ENCODE measurements at regions not wholly inside any gene's neighbourhood (a gene's known extent, or its start where the extent isn't known, plus 50 kb on each side); places are given as distances from the start of the nearest gene placed in this dataset.
"Not testable (repeated sequence)": the region's sequence is repeated elsewhere in the genome, so short reads cannot be mapped to it uniquely, and the experiment has no call there.

- no CpG with 5 or more reads among the region's 1 CpG for WGBS (ENCODE audit: insufficient coverage, insufficient read length)
- Histone ChIP-seq H3K27ac (ENCODE audit: low read length) (no peak overlapping the region), H3K27me3 (ENCODE audit: control insufficient read depth, insufficient read depth, low read length) (no peaks in the 10 kb centered on the region), H3K4me3 (ENCODE audit: low read length) (no peak overlapping the region), H3K9me3 (ENCODE audit: control insufficient read depth, insufficient read depth, low read length) (no peaks in the 10 kb centered on the region), H3K36me3 (ENCODE audit: control insufficient read depth, insufficient read depth, low read length) (no peaks in the 10 kb centered on the region), H3K4me1 (ENCODE audit: control insufficient read depth, insufficient read depth, low read length) (0 out of 2 replicates have a peak, but pooled peaks cover 2% of the 10 kb centered on the region)
- DNase-seq (ENCODE audit: low read depth, low spot score) = no peak
These were observed 120.2 kb upstream of the MBNL1 start for GRCh38 chr3:152148579-152148978.

GRCh38 chr3:152149832-152150231 lies 118.9 kb upstream of the MBNL1 start:
- H3K36me3 ChIP-seq (ENCODE audit: control insufficient read depth, insufficient read depth, low read length) = no peaks in the 10 kb centered on the region
- H3K27ac ChIP-seq (ENCODE audit: low read length) = no peak overlapping the region
- no peak overlapping the region for H3K4me3 ChIP-seq (ENCODE audit: low read length)
- no CpG with 5 or more reads among the region's 1 CpG for WGBS (ENCODE audit: insufficient coverage, insufficient read length)
- 0 out of 2 replicates have a peak, but pooled peaks cover 2% of the 10 kb centered on the region for H3K4me1 ChIP-seq (ENCODE audit: control insufficient read depth, insufficient read depth, low read length)
- H3K27me3 ChIP-seq (ENCODE audit: control insufficient read depth, insufficient read depth, low read length) = no peaks in the 10 kb centered on the region
- no peak for DNase-seq (ENCODE audit: low read depth, low spot score)
- no peaks in the 10 kb centered on the region for H3K9me3 ChIP-seq (ENCODE audit: control insufficient read depth, insufficient read depth, low read length)

- DNase-seq (ENCODE audit: low read depth, low spot score) = no peak
These were observed 117.4 kb upstream of the MBNL1 start for GRCh38 chr3:152151216-152151876.

GRCh38 chr3:152151877-152152765 lies 116.6 kb upstream of the MBNL1 start:
- H3K27me3 ChIP-seq (ENCODE audit: control insufficient read depth, insufficient read depth, low read length); H3K27ac ChIP-seq (ENCODE audit: low read length); DNase-seq (ENCODE audit: low read depth, low spot score); H3K4me1 ChIP-seq (ENCODE audit: control insufficient read depth, insufficient read depth, low read length); H3K36me3 ChIP-seq (ENCODE audit: control insufficient read depth, insufficient read depth, low read length); H3K9me3 ChIP-seq (ENCODE audit: control insufficient read depth, insufficient read depth, low read length); H3K4me3 ChIP-seq (ENCODE audit: low read length): not testable (repeated sequence)
- WGBS (ENCODE audit: insufficient coverage, insufficient read length) = no CpG with 5 or more reads among the region's 42 CpGs

More at GRCh38 chr3:152151216-152151876, 117.4 kb upstream of the MBNL1 start:
- Histone ChIP-seq H3K27ac (ENCODE audit: low read length) (no peak overlapping the region), H3K9me3 (ENCODE audit: control insufficient read depth, insufficient read depth, low read length) (no peaks in the 10 kb centered on the region), H3K36me3 (ENCODE audit: control insufficient read depth, insufficient read depth, low read length) (no peaks in the 10 kb centered on the region), H3K27me3 (ENCODE audit: control insufficient read depth, insufficient read depth, low read length) (no peaks in the 10 kb centered on the region), H3K4me1 (ENCODE audit: control insufficient read depth, insufficient read depth, low read length) (0 out of 2 replicates have a peak, but pooled peaks cover 2% of the 10 kb centered on the region), H3K4me3 (ENCODE audit: low read length) (no peak overlapping the region)
- WGBS (ENCODE audit: insufficient coverage, insufficient read length) = no CpG with 5 or more reads among the region's 8 CpGs

DNA sequence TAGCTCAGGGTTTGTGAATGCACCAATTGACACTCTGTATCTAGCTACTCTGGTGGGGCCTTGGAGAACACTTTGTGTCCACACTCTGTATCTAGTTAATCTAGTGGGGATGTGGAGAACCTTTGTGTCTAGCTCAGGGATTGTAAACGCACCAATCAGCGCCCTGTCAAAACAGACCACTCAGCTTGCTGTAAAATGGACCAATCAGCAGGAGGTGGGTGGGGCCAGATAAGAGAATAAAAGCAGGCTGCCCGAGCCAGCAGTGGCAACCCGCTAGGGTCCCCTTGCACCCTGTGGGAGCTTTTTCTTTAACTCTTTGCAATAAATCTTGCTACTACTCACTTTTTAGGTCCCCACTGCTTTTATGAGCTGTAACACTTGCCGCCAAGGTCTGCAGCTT lies 115.6 kb upstream of the MBNL1 start:
- not testable (repeated sequence) for H3K36me3 ChIP-seq (ENCODE audit: control insufficient read depth, insufficient read depth, low read length); H3K4me1 ChIP-seq (ENCODE audit: control insufficient read depth, insufficient read depth, low read length); H3K9me3 ChIP-seq (ENCODE audit: control insufficient read depth, insufficient read depth, low read length); H3K27me3 ChIP-seq (ENCODE audit: control insufficient read depth, insufficient read depth, low read length); DNase-seq (ENCODE audit: low read depth, low spot score); H3K27ac ChIP-seq (ENCODE audit: low read length); H3K4me3 ChIP-seq (ENCODE audit: low read length)
- WGBS (ENCODE audit: insufficient coverage, insufficient read length) = no CpG with 5 or more reads among the region's 5 CpGs

DNA sequence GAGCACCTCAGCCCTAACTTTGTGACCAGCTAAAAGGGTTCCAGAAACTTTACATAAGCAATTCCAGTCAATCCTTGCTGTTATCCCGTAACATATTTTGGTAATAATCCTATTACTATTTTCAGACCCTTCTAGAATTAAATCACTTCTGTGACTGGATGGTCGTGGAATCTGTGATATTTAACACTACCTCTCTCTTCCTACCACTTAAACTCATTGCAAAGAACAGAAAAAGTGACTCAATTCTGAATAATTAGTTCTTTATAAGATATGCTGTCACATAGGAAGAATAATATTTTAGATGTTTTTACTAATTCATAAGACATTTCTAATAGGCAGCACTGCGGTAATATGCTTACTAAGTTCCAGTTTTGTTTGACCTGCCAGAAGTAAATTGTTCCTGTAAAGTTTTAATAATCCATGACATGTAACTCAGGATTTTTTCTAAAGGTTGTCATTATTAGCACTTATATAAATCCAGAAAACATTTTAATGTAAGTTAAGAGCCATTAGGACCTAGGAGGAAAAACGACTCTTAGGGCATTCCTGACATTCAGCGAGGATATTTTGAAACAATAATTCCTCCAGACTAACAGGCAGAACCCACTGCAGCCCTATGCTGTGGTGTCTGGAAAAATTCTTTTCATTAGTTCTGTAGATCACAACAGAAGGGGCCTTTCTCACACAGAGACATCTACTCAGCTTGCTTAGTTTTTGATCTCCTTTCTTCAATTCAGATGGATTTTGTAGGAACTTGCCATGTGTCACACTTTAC lies 113.3 kb upstream of the MBNL1 start:
- H3K9me3 ChIP-seq (ENCODE audit: control insufficient read depth, insufficient read depth, low read length) = no peaks in the 10 kb centered on the region
- H3K27ac ChIP-seq (ENCODE audit: low read length) = no peak overlapping the region
- WGBS (ENCODE audit: insufficient coverage, insufficient read length) = no CpG with 5 or more reads among the region's 5 CpGs
- DNase-seq (ENCODE audit: low read depth, low spot score) = no peak
- H3K4me3 ChIP-seq (ENCODE audit: low read length) = no peak overlapping the region
- H3K36me3 ChIP-seq (ENCODE audit: control insufficient read depth, insufficient read depth, low read length) = no peaks in the 10 kb centered on the region
- H3K27me3 ChIP-seq (ENCODE audit: control insufficient read depth, insufficient read depth, low read length) = no peaks in the 10 kb centered on the region
- no peaks in the 10 kb centered on the region for H3K4me1 ChIP-seq (ENCODE audit: control insufficient read depth, insufficient read depth, low read length)

- H3K27ac ChIP-seq (ENCODE audit: low read length) = no peak overlapping the region
- no peaks in the 10 kb centered on the region for H3K27me3 ChIP-seq (ENCODE audit: control insufficient read depth, insufficient read depth, low read length)
- H3K9me3 ChIP-seq (ENCODE audit: control insufficient read depth, insufficient read depth, low read length) = no peaks in the 10 kb centered on the region
- no peak for DNase-seq (ENCODE audit: low read depth, low spot score)
- H3K4me1 ChIP-seq (ENCODE audit: control insufficient read depth, insufficient read depth, low read length) = no peaks in the 10 kb centered on the region
- WGBS (ENCODE audit: insufficient coverage, insufficient read length) = no CpG with 5 or more reads among the region's 3 CpGs
- no peaks in the 10 kb centered on the region for H3K36me3 ChIP-seq (ENCODE audit: control insufficient read depth, insufficient read depth, low read length)
- H3K4me3 ChIP-seq (ENCODE audit: low read length) = no peak overlapping the region
These were observed 111.8 kb upstream of the MBNL1 start for GRCh38 chr3:152156880-152157279.

DNA sequence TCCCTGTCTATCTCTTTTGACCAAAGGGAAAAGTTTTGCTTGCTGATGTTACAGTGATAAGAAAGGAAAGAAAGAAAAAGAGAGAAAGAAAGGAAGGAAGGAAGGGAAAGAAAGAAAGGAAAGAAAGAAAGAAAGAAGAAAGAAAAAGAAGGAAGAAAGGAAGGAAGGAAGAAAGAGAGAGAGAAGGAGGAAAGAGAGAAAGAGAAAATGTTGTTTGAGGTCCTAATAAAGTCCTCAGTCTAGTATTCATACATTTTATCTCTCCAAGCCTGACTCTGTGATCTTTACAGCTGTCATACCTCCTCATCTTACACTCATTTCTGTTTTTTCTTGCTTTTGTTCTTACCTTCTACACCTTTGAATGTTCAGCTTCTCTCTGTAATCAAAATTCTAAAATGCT lies 111.4 kb upstream of the MBNL1 start:
- H3K27me3 ChIP-seq (ENCODE audit: control insufficient read depth, insufficient read depth, low read length) = no peaks in the 10 kb centered on the region
- no peaks in the 10 kb centered on the region for H3K4me1 ChIP-seq (ENCODE audit: control insufficient read depth, insufficient read depth, low read length)
- no peaks in the 10 kb centered on the region for H3K36me3 ChIP-seq (ENCODE audit: control insufficient read depth, insufficient read depth, low read length)
- no peak overlapping the region for H3K4me3 ChIP-seq (ENCODE audit: low read length)
- no peak overlapping the region for H3K27ac ChIP-seq (ENCODE audit: low read length)
- DNase-seq (ENCODE audit: low read depth, low spot score) = no peak
- no peaks in the 10 kb centered on the region for H3K9me3 ChIP-seq (ENCODE audit: control insufficient read depth, insufficient read depth, low read length)

DNA sequence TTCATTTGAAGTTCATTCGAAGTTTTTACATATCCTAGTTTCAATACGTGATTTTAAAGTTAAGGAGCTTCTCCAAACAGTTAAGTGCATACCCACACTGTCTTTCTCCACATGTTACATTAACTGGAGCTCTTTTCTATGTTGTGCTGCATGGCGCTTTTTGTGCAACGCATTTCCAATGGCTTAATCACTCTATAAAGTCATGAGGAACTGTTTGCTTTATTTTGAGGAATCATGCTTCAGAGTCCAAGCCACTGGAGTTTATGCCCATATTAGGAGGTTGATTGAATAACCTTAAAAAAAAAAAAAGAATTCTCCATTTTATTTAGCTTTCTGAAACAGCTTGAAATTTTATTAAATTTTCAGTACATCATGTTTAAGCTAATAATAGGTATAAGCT lies 109.4 kb upstream of the MBNL1 start:
- Histone ChIP-seq H3K4me1 (ENCODE audit: control insufficient read depth, insufficient read depth, low read length) (no peaks in the 10 kb centered on the region), H3K27me3 (ENCODE audit: control insufficient read depth, insufficient read depth, low read length) (no peaks in the 10 kb centered on the region), H3K4me3 (ENCODE audit: low read length) (no peak overlapping the region), H3K36me3 (ENCODE audit: control insufficient read depth, insufficient read depth, low read length) (no peaks in the 10 kb centered on the region), H3K27ac (ENCODE audit: low read length) (no peak overlapping the region), H3K9me3 (ENCODE audit: control insufficient read depth, insufficient read depth, low read length) (no peaks in the 10 kb centered on the region)
- DNase-seq (ENCODE audit: low read depth, low spot score) = no peak
- no CpG with 5 or more reads among the region's 4 CpGs for whole genome bisulfite sequencing (ENCODE audit: insufficient coverage, insufficient read length)

- H3K36me3 ChIP-seq (ENCODE audit: control insufficient read depth, insufficient read depth, low read length) = no peaks in the 10 kb centered on the region
- H3K27ac ChIP-seq (ENCODE audit: low read length) = no peak overlapping the region
- no peak overlapping the region for H3K4me3 ChIP-seq (ENCODE audit: low read length)
- WGBS (ENCODE audit: insufficient coverage, insufficient read length) = no CpG with 5 or more reads among the region's 5 CpGs
- H3K4me1 ChIP-seq (ENCODE audit: control insufficient read depth, insufficient read depth, low read length) = no peaks in the 10 kb centered on the region
- H3K27me3 ChIP-seq (ENCODE audit: control insufficient read depth, insufficient read depth, low read length) = no peaks in the 10 kb centered on the region
- H3K9me3 ChIP-seq (ENCODE audit: control insufficient read depth, insufficient read depth, low read length) = no peaks in the 10 kb centered on the region
- no peak for DNase-seq (ENCODE audit: low read depth, low spot score)
These were observed 108.2 kb upstream of the MBNL1 start for GRCh38 chr3:152160350-152161011.

Measured in iPS DF 6.9 (cell line).